Ovary (tissue), 7 donors: ENCODE measurements at regions not wholly inside any gene's neighbourhood (a gene's known extent, or its start where the extent isn't known, plus 50 kb on each side); places are given as distances from the start of the nearest gene placed in this dataset.

Experiments used
- DNase-seq, 5 donors: peaks; one replicate each; pipeline ENCODE4 v3.0.0-alpha.2; 2019 to 2020
- H3K27ac ChIP-seq, 2 donors: fragments of 200-600 bp; one replicate each; pipeline versions ENCODE4 v1.5.1 to v1.8.0; 2019 to 2022
- H3K27me3 ChIP-seq: fragments of 200-600 bp; one replicate; pipeline ENCODE4 v1.8.0; 2022
- H3K36me3 ChIP-seq: fragments of 200-600 bp; sonication (generic); one replicate; pipeline ENCODE4 v1.5.1; 2019
- H3K4me1 ChIP-seq: one replicate; pipeline ENCODE4 v1.8.1; 2013; ENCODE audit warnings: mild to moderate bottlenecking, moderate library complexity; ENCODE audit not compliant: insufficient read depth
- H3K4me3 ChIP-seq: fragments of 200-600 bp; sonication (generic); one replicate; pipeline ENCODE4 v1.5.1; 2017
- H3K9me3 ChIP-seq, 2 donors: fragments of 200-600 bp in 1 of 2; sonication (generic) in 1 of 2; one replicate each; pipeline versions ENCODE4 v1.5.1 to v1.8.1; 2013 to 2019; ENCODE audit warnings: mild to moderate bottlenecking in 1 of 2, moderate library complexity in 1 of 2
- CTCF ChIP-seq, 3 donors: fragments of 450-650 bp in 2 of 3; fragments of 200-600 bp in 1 of 3; IDR thresholded peaks; one replicate each; pipeline versions ENCODE4 v1.5.1 to v1.8.0; 2016 to 2022; ENCODE audit warnings: antibody characterized with exemption in 3 of 3, mild to moderate bottlenecking in 1 of 3
- EP300 ChIP-seq: sonication (generic); formaldehyde crosslinking; IDR thresholded peaks from one replicate; pipeline ENCODE4 v1.6.1; 2017; ENCODE audit warnings: antibody characterized with exemption
- POLR2A ChIP-seq: fragments of 450-650 bp; IDR thresholded peaks from one replicate; pipeline ENCODE4 v1.6.1; 2017; ENCODE audit warnings: antibody characterized with exemption, mild to moderate bottlenecking, moderate library complexity
- WGBS, 3 donors: extraction: QIAGEN DNeasy Blood & Tissue Kit in 1 of 3; methylation state at CpG; one replicate each; pipeline versions ENCODE4 v1.1.5 to v1.1.7; 2013 to 2017; 5-methylcytosine and 5-hydroxymethylcytosine counted together
- intact Hi-C, 4 donors: fragments of 100-400 bp; cut with DNase I; formaldehyde crosslinking; loops; one replicate each; pipeline versions ENCODE4 v1.11.0 to v1.15.1; 2022 to 2023
- donor health status: DM: no; HTN: no; CAD: no; lungs with moderate emphysema.
- donor health status: DM: no; HTN: no; CAD: no.
- donor health status: Bipolar disorder and iron deficiency.
- donor health status: DM: no; HTN: no; CAD: no.
- donor health status: DM: yes; HTN: yes; CAD: no.

- Histone ChIP-seq H3K9me3 (no peaks in the 10 kb centered on the region), H3K27me3 (no peaks in the 10 kb centered on the region), H3K4me3 (no peak overlapping the region), H3K36me3 (no peaks in the 10 kb centered on the region), H3K4me1 (no peaks in the 10 kb centered on the region), H3K27ac (no peak overlapping the region)
- 93 to 96% (median 96%) methylated on average over 3 of the region's 3 CpGs for WGBS, 3 donors
- no peak for TF ChIP-seq POLR2A
- intact Hi-C loops = no loop called here
- DNase-seq = no peak
These were observed 286.4 kb downstream of the HACE1 start for GRCh38 chr6:104573350-104573749.

GRCh38 chr6:104572901-104573300 is 286.8 kb downstream of the HACE1 start:
- Histone ChIP-seq H3K27me3 (no peaks in the 10 kb centered on the region), H3K9me3 (no peaks in the 10 kb centered on the region), H3K4me1 (no peaks in the 10 kb centered on the region), H3K4me3 (no peak overlapping the region), H3K27ac (no peak overlapping the region), H3K36me3 (no peaks in the 10 kb centered on the region)
- DNase-seq = no peak
- TF ChIP-seq POLR2A (no peak), EP300 (no peak), CTCF (IDR thresholded peaks at IDR 0.05) (no peak)
- 60 to 80% (median 75%) methylated on average over 4 of the region's 4 CpGs for WGBS, 3 donors
- intact Hi-C loops = no loop called here

- intact Hi-C loops = loop anchor here in 1 of 4 donors (10.0 kb wide), 1 partner anchor 1558 kb away; no protein-coding TSS in a partner anchor
- DNase-seq = no peak
- Histone ChIP-seq H3K27me3 (no peaks in the 10 kb centered on the region), H3K9me3 (no peaks in the 10 kb centered on the region), H3K36me3 (no peaks in the 10 kb centered on the region), H3K4me3 (no peak overlapping the region), H3K27ac (no peak overlapping the region), H3K4me1 (no peaks in the 10 kb centered on the region)
- 75 to 96% (median 96%) methylated on average over 3 of the region's 3 CpGs for WGBS, 3 donors
- TF ChIP-seq EP300 (no peak), POLR2A (no peak), CTCF (IDR thresholded peaks at IDR 0.05) (no peak)
These were observed 293.3 kb downstream of the HACE1 start for GRCh38 chr6:104566411-104566810.

- Histone ChIP-seq H3K36me3 (no peaks in the 10 kb centered on the region), H3K4me1 (no peaks in the 10 kb centered on the region), H3K27ac (no peak overlapping the region), H3K4me3 (no peak overlapping the region), H3K27me3 (no peaks in the 10 kb centered on the region), H3K9me3 (no peaks in the 10 kb centered on the region)
- intact Hi-C loops = loop anchor here in 1 of 4 donors (10.0 kb wide), 1 partner anchor 1561 kb away; no protein-coding TSS in a partner anchor
- TF ChIP-seq EP300 (no peak), POLR2A (no peak), CTCF (IDR thresholded peaks at IDR 0.05) (no peak)
- DNase-seq = no peak
- 66 to 74% (median 70%) methylated on average over 3 of the region's 3 CpGs for WGBS, 3 donors
These were observed 296.4 kb downstream of the HACE1 start for GRCh38 chr6:104563306-104563705.

GRCh38 chr6:104559435-104560202 is 300.1 kb downstream of the HACE1 start:
- no peaks in the 10 kb centered on the region for H3K4me1 ChIP-seq
- H3K27ac ChIP-seq = no peak overlapping the region
- intact Hi-C loops = loop anchor here in 1 of 4 donors (10.0 kb wide), 1 partner anchor 1565 kb away; no protein-coding TSS in a partner anchor
- H3K27me3 ChIP-seq = no peaks in the 10 kb centered on the region
- no peaks in the 10 kb centered on the region for H3K9me3 ChIP-seq
- H3K4me3 ChIP-seq = no peak overlapping the region
- no peaks in the 10 kb centered on the region for H3K36me3 ChIP-seq
- no peak for TF ChIP-seq CTCF (IDR thresholded peaks at IDR 0.05)
- no peak for TF ChIP-seq EP300
- WGBS, 3 donors = 62 to 71% (median 65%) methylated on average over 3 of the region's 3 CpGs
- no peak for DNase-seq
